ENCODE measurements at regions not wholly inside any gene's neighbourhood (a gene's known extent, or its start where the extent isn't known, plus 50 kb on each side); places are given as distances from the start of the nearest gene placed in this dataset.

DNA sequence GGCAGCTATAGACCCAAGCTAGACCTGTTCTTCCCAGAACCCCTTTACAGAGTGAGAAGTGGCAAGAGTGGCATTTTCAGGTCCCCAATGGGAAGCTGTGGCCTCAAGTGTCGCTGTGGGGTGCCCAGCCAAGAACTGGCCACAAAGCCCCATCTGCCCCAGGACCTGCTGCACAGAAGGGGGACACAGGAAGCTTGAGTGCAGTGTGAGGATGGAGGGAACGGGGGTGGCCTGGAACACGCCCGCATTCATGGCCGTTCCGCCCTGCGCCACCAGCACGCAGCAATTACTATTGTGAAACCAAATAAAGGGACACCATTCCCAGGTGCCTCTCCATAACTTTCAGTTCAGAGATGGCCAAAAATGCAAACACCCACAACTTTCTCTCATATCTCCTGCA is 237.6 kb upstream of the TCERG1L start:
- no peak overlapping the region for H3K4me3 ChIP-seq
- no peaks in the 10 kb centered on the region for H3K9me3 ChIP-seq
- no peak for DNase-seq (ENCODE audit: low spot score in 2 of 2)
- no peaks in the 10 kb centered on the region for H3K36me3 ChIP-seq
- peaks cover 4% of the 10 kb centered on the region for H3K27me3 ChIP-seq
- no peaks in the 10 kb centered on the region for H3K4me1 ChIP-seq
- 88% methylated on average over 8 of the region's 8 CpGs for WGBS
- TF ChIP-seq, protein P1, sequence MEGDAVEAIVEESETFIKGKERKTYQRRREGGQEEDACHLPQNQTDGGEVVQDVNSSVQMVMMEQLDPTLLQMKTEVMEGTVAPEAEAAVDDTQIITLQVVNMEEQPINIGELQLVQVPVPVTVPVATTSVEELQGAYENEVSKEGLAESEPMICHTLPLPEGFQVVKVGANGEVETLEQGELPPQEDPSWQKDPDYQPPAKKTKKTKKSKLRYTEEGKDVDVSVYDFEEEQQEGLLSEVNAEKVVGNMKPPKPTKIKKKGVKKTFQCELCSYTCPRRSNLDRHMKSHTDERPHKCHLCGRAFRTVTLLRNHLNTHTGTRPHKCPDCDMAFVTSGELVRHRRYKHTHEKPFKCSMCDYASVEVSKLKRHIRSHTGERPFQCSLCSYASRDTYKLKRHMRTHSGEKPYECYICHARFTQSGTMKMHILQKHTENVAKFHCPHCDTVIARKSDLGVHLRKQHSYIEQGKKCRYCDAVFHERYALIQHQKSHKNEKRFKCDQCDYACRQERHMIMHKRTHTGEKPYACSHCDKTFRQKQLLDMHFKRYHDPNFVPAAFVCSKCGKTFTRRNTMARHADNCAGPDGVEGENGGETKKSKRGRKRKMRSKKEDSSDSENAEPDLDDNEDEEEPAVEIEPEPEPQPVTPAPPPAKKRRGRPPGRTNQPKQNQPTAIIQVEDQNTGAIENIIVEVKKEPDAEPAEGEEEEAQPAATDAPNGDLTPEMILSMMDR (IDR thresholded peaks at IDR 0.05), result no peak
- TF ChIP-seq POLR2AphosphoS5 (IDR thresholded peaks at IDR 0.05), result no peak
- no peak overlapping the region for H3K27ac ChIP-seq

DNA sequence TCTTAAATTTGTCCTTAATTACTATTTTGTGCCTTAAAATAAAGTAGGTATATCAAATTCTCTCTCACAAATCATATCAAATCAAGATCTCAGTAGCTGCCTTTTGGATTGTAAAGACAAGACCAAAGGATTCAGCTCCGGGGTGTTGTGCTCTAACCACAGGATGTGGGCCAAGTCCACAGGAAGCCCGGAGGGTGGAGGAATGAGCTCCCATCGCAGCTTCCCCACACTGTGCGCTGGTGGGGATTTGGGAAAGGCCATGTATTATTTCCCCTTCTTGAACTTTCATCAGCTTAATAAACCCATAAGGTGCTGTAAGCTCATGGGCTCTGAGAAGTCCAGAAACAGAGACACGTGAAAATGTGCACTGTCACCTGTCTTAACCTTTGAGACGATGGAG is 241.6 kb upstream of the TCERG1L start:
- Histone ChIP-seq H3K9me3 (no peaks in the 10 kb centered on the region), H3K4me1 (no peaks in the 10 kb centered on the region), H3K4me3 (no peak overlapping the region), H3K27ac (no peak overlapping the region), H3K36me3 (no peaks in the 10 kb centered on the region), H3K27me3 (no peaks in the 10 kb centered on the region)
- no peak for DNase-seq (ENCODE audit: low spot score in 2 of 2)
- TF ChIP-seq, protein P1 (IDR thresholded peaks at IDR 0.05), result no peak
- no peak for TF ChIP-seq EP300 (IDR thresholded peaks at IDR 0.05)
- WGBS, result 37% methylated on average over 6 of the region's 6 CpGs

DNA sequence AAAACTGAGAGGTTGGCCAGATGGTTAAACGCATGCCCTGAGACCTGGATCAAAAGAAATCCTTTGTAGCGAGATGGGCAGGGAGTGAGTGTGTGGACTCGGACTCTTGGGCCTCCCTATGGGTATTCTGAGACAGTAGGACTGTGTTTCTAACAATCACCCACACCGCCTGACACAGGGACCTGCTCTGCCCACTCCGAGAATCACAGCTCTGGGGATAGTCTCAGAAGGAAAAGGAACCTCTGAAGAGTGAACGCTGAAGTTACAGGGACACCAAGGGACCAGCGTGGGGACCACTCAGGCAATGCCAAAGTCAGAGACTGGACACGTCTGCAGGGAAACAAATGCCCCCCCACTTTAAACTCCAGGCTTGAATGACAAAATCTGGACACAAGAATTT is 242.1 kb upstream of the TCERG1L start:
- H3K4me1 ChIP-seq, result no peaks in the 10 kb centered on the region
- no peaks in the 10 kb centered on the region for H3K36me3 ChIP-seq
- H3K4me3 ChIP-seq, result no peak overlapping the region
- no peak for TF ChIP-seq POLR2AphosphoS5 (IDR thresholded peaks at IDR 0.05)
- no peak overlapping the region for H3K27ac ChIP-seq
- DNase-seq (ENCODE audit: low spot score in 2 of 2), result no peak
- H3K9me3 ChIP-seq, result no peaks in the 10 kb centered on the region
- 72% methylated on average over 6 of the region's 8 CpGs for WGBS
- no peaks in the 10 kb centered on the region for H3K27me3 ChIP-seq

DNA sequence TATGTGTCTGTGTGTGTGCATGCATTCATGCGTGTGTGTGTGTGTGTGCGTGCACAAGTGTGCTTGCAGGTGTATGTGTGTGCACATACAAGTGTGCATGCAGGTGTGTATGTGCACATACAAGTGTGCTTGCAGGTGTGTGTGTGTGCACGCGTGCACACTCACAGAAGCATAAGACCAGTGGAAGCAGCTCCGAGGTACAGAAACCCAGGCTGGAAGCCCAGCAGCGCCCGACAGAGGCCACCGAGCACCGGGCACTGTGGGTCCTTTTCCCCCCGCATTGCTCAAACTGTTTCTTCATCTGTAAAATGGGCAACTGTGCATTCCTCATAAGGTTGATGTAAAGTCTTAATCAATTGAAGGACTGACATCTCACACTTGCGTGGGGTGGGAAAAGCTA is 243.3 kb upstream of the TCERG1L start:
- no peak for DNase-seq (ENCODE audit: low spot score in 2 of 2)
- H3K4me3 ChIP-seq, result no peak overlapping the region
- 83% methylated on average over 11 of the region's 11 CpGs for WGBS

GRCh38 chr10:131555406-131555805 is 243.9 kb upstream of the TCERG1L start:
- H3K36me3 ChIP-seq, result no peaks in the 10 kb centered on the region
- DNase-seq (ENCODE audit: low spot score in 2 of 2), result no peak
- no peaks in the 10 kb centered on the region for H3K4me1 ChIP-seq
- 74% methylated on average over 7 of the region's 7 CpGs for WGBS
- H3K27ac ChIP-seq, result no peak overlapping the region
- no peaks in the 10 kb centered on the region for H3K9me3 ChIP-seq
- no peak for TF ChIP-seq POLR2A (IDR thresholded peaks at IDR 0.05)
- TF ChIP-seq, protein P1 (IDR thresholded peaks at IDR 0.05), result no peak
- no peak for TF ChIP-seq EP300 (IDR thresholded peaks at IDR 0.05)
- peaks cover 3% of the 10 kb centered on the region for H3K27me3 ChIP-seq
- H3K4me3 ChIP-seq, result no peak overlapping the region

More for the DNA sequence above, 243.3 kb upstream of the TCERG1L start:
- TF ChIP-seq POLR2A (IDR thresholded peaks at IDR 0.05) (no peak), POLR2AphosphoS5 (IDR thresholded peaks at IDR 0.05) (no peak), EP300 (IDR thresholded peaks at IDR 0.05) (no peak)
- TF ChIP-seq, protein P1 (IDR thresholded peaks at IDR 0.05), result no peak
- Histone ChIP-seq H3K9me3 (no peaks in the 10 kb centered on the region), H3K36me3 (no peaks in the 10 kb centered on the region), H3K27ac (no peak overlapping the region), H3K27me3 (peaks cover 3% of the 10 kb centered on the region), H3K4me1 (no peaks in the 10 kb centered on the region)

GRCh38 chr10:131556061-131556896 is 244.8 kb upstream of the TCERG1L start:
- Histone ChIP-seq H3K4me3 (no peak overlapping the region), H3K27ac (no peak overlapping the region), H3K9me3 (no peaks in the 10 kb centered on the region), H3K4me1 (no peaks in the 10 kb centered on the region), H3K36me3 (no peaks in the 10 kb centered on the region), H3K27me3 (peaks cover 9% of the 10 kb centered on the region)
- TF ChIP-seq, protein P1 (IDR thresholded peaks at IDR 0.05), result no peak
- TF ChIP-seq POLR2A (IDR thresholded peaks at IDR 0.05), result no peak
- no peak for DNase-seq (ENCODE audit: low spot score in 2 of 2)
- WGBS, result 58% methylated on average over 16 of the region's 17 CpGs

Measured in suprapubic skin (tissue), 4 donors.